LNCAP (cell line): ENCODE measurements at regions not wholly inside any gene's neighbourhood (a gene's known extent, or its start where the extent isn't known, plus 50 kb on each side); places are given as distances from the start of the nearest gene placed in this dataset.

Experiments used
- TF ChIP-seq, protein P1 (sequence below): fragments of 450-650 bp; IDR thresholded peaks from 2 replicates; pipeline ENCODE4 v1.5.1; 2017; ENCODE audit warnings: mild to moderate bottlenecking

DNA sequence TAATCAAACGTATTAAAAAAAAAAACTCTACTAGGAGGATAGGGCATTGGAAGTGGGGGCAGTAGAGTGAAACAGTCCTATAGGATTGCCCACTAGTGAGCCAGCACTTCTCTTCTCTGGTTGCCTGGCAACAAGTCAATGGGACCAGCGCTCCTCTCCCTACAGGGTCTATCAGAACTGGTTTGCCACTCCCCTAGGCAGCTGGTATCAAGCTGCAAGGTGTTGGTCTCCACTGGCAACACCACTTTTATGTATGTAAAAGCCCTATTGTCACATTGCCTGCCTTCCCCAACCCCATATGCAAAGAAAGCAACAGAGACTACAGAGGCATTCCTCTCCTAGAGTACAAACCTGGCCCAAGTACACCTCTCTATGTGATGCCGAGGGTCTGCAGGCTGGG is 166.9 kb upstream of the MCHR2 start:
- TF ChIP-seq, protein P1, sequence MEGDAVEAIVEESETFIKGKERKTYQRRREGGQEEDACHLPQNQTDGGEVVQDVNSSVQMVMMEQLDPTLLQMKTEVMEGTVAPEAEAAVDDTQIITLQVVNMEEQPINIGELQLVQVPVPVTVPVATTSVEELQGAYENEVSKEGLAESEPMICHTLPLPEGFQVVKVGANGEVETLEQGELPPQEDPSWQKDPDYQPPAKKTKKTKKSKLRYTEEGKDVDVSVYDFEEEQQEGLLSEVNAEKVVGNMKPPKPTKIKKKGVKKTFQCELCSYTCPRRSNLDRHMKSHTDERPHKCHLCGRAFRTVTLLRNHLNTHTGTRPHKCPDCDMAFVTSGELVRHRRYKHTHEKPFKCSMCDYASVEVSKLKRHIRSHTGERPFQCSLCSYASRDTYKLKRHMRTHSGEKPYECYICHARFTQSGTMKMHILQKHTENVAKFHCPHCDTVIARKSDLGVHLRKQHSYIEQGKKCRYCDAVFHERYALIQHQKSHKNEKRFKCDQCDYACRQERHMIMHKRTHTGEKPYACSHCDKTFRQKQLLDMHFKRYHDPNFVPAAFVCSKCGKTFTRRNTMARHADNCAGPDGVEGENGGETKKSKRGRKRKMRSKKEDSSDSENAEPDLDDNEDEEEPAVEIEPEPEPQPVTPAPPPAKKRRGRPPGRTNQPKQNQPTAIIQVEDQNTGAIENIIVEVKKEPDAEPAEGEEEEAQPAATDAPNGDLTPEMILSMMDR = no peak

- TF ChIP-seq, protein P1 = no peak
These were observed 161.1 kb upstream of the MCHR2 start for GRCh38 chr6:100155141-100155540.

GRCh38 chr6:100153636-100154275 is 159.7 kb upstream of the MCHR2 start:
- TF ChIP-seq, protein P1 = no peak

- TF ChIP-seq, protein P1 = no peak
These were observed 158.2 kb upstream of the MCHR2 start for GRCh38 chr6:100152201-100152600.

DNA sequence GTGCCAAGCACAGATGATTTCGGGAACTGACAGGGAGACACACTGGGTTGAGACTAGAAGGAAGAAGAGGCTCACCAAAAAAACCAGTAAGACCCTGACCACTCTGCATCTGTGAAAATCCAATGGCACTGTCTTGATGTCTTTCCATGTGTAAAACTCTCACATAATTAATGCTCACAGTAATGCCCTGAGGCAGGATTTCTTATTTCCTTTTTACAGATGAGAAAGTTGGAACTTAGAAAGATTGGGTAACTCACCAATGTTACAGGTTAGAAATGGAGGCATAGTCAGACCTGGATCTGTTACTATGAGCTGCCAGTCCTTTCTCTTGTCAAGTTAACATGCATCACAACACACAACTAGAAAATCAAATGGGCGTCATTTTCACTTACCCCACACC is 151.0 kb upstream of the MCHR2 start:
- TF ChIP-seq, protein P1 = no peak

DNA sequence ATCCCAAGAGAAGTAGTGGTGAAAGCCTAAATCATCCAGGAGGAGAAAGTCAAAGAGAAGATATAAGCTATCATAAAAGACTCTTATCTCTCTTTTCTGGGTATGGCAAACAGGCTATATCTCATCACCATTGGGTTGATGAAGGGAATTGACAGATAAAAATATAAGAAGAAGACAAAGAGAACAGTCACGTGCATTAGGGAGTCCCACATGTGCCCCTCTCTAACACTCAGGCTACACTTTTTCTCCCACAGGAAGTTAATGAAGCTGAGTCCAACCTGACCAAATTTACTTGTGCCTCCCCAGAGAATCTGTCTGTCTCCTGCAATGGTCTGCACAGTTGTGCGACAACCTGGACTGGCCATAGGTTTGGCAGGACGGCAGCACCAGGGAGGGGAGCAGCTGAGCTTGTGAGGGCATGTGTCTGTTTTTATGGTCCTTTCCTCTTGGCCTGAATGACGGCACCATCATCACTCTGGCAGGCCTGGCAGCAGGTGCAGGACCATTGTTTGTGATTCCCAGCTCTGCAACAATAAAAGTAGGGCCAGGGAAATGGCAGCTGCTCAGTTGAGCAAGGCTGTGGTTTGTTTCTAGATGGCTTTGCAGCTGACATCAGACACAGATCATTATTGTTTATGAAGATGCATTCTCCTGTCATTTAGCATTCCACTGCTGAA is 144.5 kb upstream of the MCHR2 start:
- TF ChIP-seq, protein P1 = no peak

- TF ChIP-seq, protein P1 = no peak
These were observed 143.7 kb upstream of the MCHR2 start for GRCh38 chr6:100137759-100138158.

GRCh38 chr6:100136590-100136989 is 142.6 kb upstream of the MCHR2 start:
- TF ChIP-seq, protein P1 = no peak
